ENCODE measurements at regions not wholly inside any gene's neighbourhood (a gene's known extent, or its start where the extent isn't known, plus 50 kb on each side); places are given as distances from the start of the nearest gene placed in this dataset.

GRCh38 chr13:71118779-71119364, 748.1 kb downstream of the DACH1 start:
- Histone ChIP-seq H3K36me3 (ENCODE audit: control insufficient read depth in 5 of 5, insufficient read depth in 5 of 5, low read length in 5 of 5) (no peaks in the 10 kb centered on the region), H3K4me1 (ENCODE audit: control insufficient read depth in 5 of 5, insufficient read depth in 5 of 5, low read length in 5 of 5) (no peaks in the 10 kb centered on the region), H3K27ac (ENCODE audit: low read depth, low read length) (no peak overlapping the region), H3K9me3 (ENCODE audit: control insufficient read depth in 5 of 5, low read length in 5 of 5) (no peaks in the 10 kb centered on the region), H3K4me3 (ENCODE audit: low read depth in 1 of 5, low read length in 5 of 5) (no peak overlapping the region), H3K27me3 (ENCODE audit: control insufficient read depth in 5 of 5, insufficient read depth in 4 of 5, low read length in 5 of 5) (no peaks in the 10 kb centered on the region), H3K9ac (ENCODE audit: low read length in 5 of 5) (no peak overlapping the region)

GRCh38 chr13:71117920-71118319, 749.1 kb downstream of the DACH1 start:
- H3K4me1 ChIP-seq (ENCODE audit: control insufficient read depth in 5 of 5, insufficient read depth in 5 of 5, low read length in 5 of 5) = no peaks in the 10 kb centered on the region
- no peak overlapping the region for H3K9ac ChIP-seq (ENCODE audit: low read length in 5 of 5)
- H3K27ac ChIP-seq (ENCODE audit: low read depth, low read length) = no peak overlapping the region
- peaks cover 0 to 3% (median 0%) of the 10 kb centered on the region in 5 donors for H3K9me3 ChIP-seq (ENCODE audit: control insufficient read depth in 5 of 5, low read length in 5 of 5)
- no peaks in the 10 kb centered on the region for H3K27me3 ChIP-seq (ENCODE audit: control insufficient read depth in 5 of 5, insufficient read depth in 4 of 5, low read length in 5 of 5)
- no peaks in the 10 kb centered on the region for H3K36me3 ChIP-seq (ENCODE audit: control insufficient read depth in 5 of 5, insufficient read depth in 5 of 5, low read length in 5 of 5)
- H3K4me3 ChIP-seq (ENCODE audit: low read depth in 1 of 5, low read length in 5 of 5) = no peak overlapping the region

GRCh38 chr13:71115301-71115700, 751.7 kb downstream of the DACH1 start:
- H3K27ac ChIP-seq (ENCODE audit: low read depth, low read length) = no peak overlapping the region

GRCh38 chr13:71096421-71096820, 770.6 kb downstream of the DACH1 start:
- Histone ChIP-seq H3K36me3 (ENCODE audit: control insufficient read depth in 5 of 5, insufficient read depth in 5 of 5, low read length in 5 of 5) (no peaks in the 10 kb centered on the region), H3K27ac (ENCODE audit: low read depth, low read length) (no peak overlapping the region), H3K9ac (ENCODE audit: low read length in 5 of 5) (no peak overlapping the region), H3K4me1 (ENCODE audit: control insufficient read depth in 5 of 5, insufficient read depth in 5 of 5, low read length in 5 of 5) (no peaks in the 10 kb centered on the region), H3K9me3 (ENCODE audit: control insufficient read depth in 5 of 5, low read length in 5 of 5) (no peaks in the 10 kb centered on the region), H3K4me3 (ENCODE audit: low read depth in 1 of 5, low read length in 5 of 5) (no peak overlapping the region), H3K27me3 (ENCODE audit: control insufficient read depth in 5 of 5, insufficient read depth in 4 of 5, low read length in 5 of 5) (no peaks in the 10 kb centered on the region)

More at GRCh38 chr13:71115301-71115700, 751.7 kb downstream of the DACH1 start:
- Histone ChIP-seq H3K9ac (ENCODE audit: low read length in 5 of 5) (no peak overlapping the region), H3K4me3 (ENCODE audit: low read depth in 1 of 5, low read length in 5 of 5) (no peak overlapping the region), H3K27me3 (ENCODE audit: control insufficient read depth in 5 of 5, insufficient read depth in 4 of 5, low read length in 5 of 5) (no peaks in the 10 kb centered on the region), H3K4me1 (ENCODE audit: control insufficient read depth in 5 of 5, insufficient read depth in 5 of 5, low read length in 5 of 5) (no peaks in the 10 kb centered on the region), H3K9me3 (ENCODE audit: control insufficient read depth in 5 of 5, low read length in 5 of 5) (peaks cover 0 to 3% (median 0%) of the 10 kb centered on the region in 5 donors), H3K36me3 (ENCODE audit: control insufficient read depth in 5 of 5, insufficient read depth in 5 of 5, low read length in 5 of 5) (no peaks in the 10 kb centered on the region)

- Histone ChIP-seq H3K9ac (ENCODE audit: low read length in 5 of 5) (no peak overlapping the region), H3K36me3 (ENCODE audit: control insufficient read depth in 5 of 5, insufficient read depth in 5 of 5, low read length in 5 of 5) (no peaks in the 10 kb centered on the region), H3K4me1 (ENCODE audit: control insufficient read depth in 5 of 5, insufficient read depth in 5 of 5, low read length in 5 of 5) (no peaks in the 10 kb centered on the region), H3K27ac (ENCODE audit: low read depth, low read length) (no peak overlapping the region), H3K4me3 (ENCODE audit: low read depth in 1 of 5, low read length in 5 of 5) (no peak overlapping the region), H3K9me3 (ENCODE audit: control insufficient read depth in 5 of 5, low read length in 5 of 5) (no peaks in the 10 kb centered on the region), H3K27me3 (ENCODE audit: control insufficient read depth in 5 of 5, insufficient read depth in 4 of 5, low read length in 5 of 5) (no peaks in the 10 kb centered on the region)
Observed at GRCh38 chr13:71090990-71091389, 776.0 kb downstream of the DACH1 start.

- no peaks in the 10 kb centered on the region for H3K36me3 ChIP-seq (ENCODE audit: control insufficient read depth in 5 of 5, insufficient read depth in 5 of 5, low read length in 5 of 5)
- H3K9ac ChIP-seq (ENCODE audit: low read length in 5 of 5) = no peak overlapping the region
Observed at GRCh38 chr13:71089056-71089455, 777.9 kb downstream of the DACH1 start.

GRCh38 chr13:71087432-71087831, 779.6 kb downstream of the DACH1 start:
- H3K36me3 ChIP-seq (ENCODE audit: control insufficient read depth in 5 of 5, insufficient read depth in 5 of 5, low read length in 5 of 5) = no peaks in the 10 kb centered on the region
- no peaks in the 10 kb centered on the region for H3K9me3 ChIP-seq (ENCODE audit: control insufficient read depth in 5 of 5, low read length in 5 of 5)

More at GRCh38 chr13:71089056-71089455, 777.9 kb downstream of the DACH1 start:
- H3K27ac ChIP-seq (ENCODE audit: low read depth, low read length) = no peak overlapping the region
- no peak overlapping the region for H3K4me3 ChIP-seq (ENCODE audit: low read depth in 1 of 5, low read length in 5 of 5)
- no peaks in the 10 kb centered on the region for H3K27me3 ChIP-seq (ENCODE audit: control insufficient read depth in 5 of 5, insufficient read depth in 4 of 5, low read length in 5 of 5)
- no peaks in the 10 kb centered on the region for H3K9me3 ChIP-seq (ENCODE audit: control insufficient read depth in 5 of 5, low read length in 5 of 5)
- no peaks in the 10 kb centered on the region for H3K4me1 ChIP-seq (ENCODE audit: control insufficient read depth in 5 of 5, insufficient read depth in 5 of 5, low read length in 5 of 5)

GRCh38 chr13:71087006-71087405, 780.0 kb downstream of the DACH1 start:
- Histone ChIP-seq H3K36me3 (ENCODE audit: control insufficient read depth in 5 of 5, insufficient read depth in 5 of 5, low read length in 5 of 5) (no peaks in the 10 kb centered on the region), H3K27me3 (ENCODE audit: control insufficient read depth in 5 of 5, insufficient read depth in 4 of 5, low read length in 5 of 5) (no peaks in the 10 kb centered on the region), H3K9me3 (ENCODE audit: control insufficient read depth in 5 of 5, low read length in 5 of 5) (no peaks in the 10 kb centered on the region), H3K4me3 (ENCODE audit: low read depth in 1 of 5, low read length in 5 of 5) (no peak overlapping the region), H3K27ac (ENCODE audit: low read depth, low read length) (no peak overlapping the region), H3K9ac (ENCODE audit: low read length in 5 of 5) (no peak overlapping the region), H3K4me1 (ENCODE audit: control insufficient read depth in 5 of 5, insufficient read depth in 5 of 5, low read length in 5 of 5) (no peaks in the 10 kb centered on the region)

More at GRCh38 chr13:71087432-71087831, 779.6 kb downstream of the DACH1 start:
- no peak overlapping the region for H3K27ac ChIP-seq (ENCODE audit: low read depth, low read length)
- H3K4me1 ChIP-seq (ENCODE audit: control insufficient read depth in 5 of 5, insufficient read depth in 5 of 5, low read length in 5 of 5) = no peaks in the 10 kb centered on the region
- H3K9ac ChIP-seq (ENCODE audit: low read length in 5 of 5) = no peak overlapping the region
- H3K4me3 ChIP-seq (ENCODE audit: low read depth in 1 of 5, low read length in 5 of 5) = no peak overlapping the region
- no peaks in the 10 kb centered on the region for H3K27me3 ChIP-seq (ENCODE audit: control insufficient read depth in 5 of 5, insufficient read depth in 4 of 5, low read length in 5 of 5)

GRCh38 chr13:71082631-71083030, 784.4 kb downstream of the DACH1 start:
- H3K27me3 ChIP-seq (ENCODE audit: control insufficient read depth in 5 of 5, insufficient read depth in 4 of 5, low read length in 5 of 5) = no peaks in the 10 kb centered on the region
- H3K4me3 ChIP-seq (ENCODE audit: low read depth in 1 of 5, low read length in 5 of 5) = no peak overlapping the region
- no peak overlapping the region for H3K27ac ChIP-seq (ENCODE audit: low read depth, low read length)
- no peaks in the 10 kb centered on the region for H3K36me3 ChIP-seq (ENCODE audit: control insufficient read depth in 5 of 5, insufficient read depth in 5 of 5, low read length in 5 of 5)
- H3K4me1 ChIP-seq (ENCODE audit: control insufficient read depth in 5 of 5, insufficient read depth in 5 of 5, low read length in 5 of 5) = no peaks in the 10 kb centered on the region
- no peak overlapping the region for H3K9ac ChIP-seq (ENCODE audit: low read length in 5 of 5)
- H3K9me3 ChIP-seq (ENCODE audit: control insufficient read depth in 5 of 5, low read length in 5 of 5) = no peaks in the 10 kb centered on the region

GRCh38 chr13:71079638-71080037, 787.4 kb downstream of the DACH1 start:
- Histone ChIP-seq H3K27me3 (ENCODE audit: control insufficient read depth in 5 of 5, insufficient read depth in 4 of 5, low read length in 5 of 5) (no peaks in the 10 kb centered on the region), H3K9me3 (ENCODE audit: control insufficient read depth in 5 of 5, low read length in 5 of 5) (no peaks in the 10 kb centered on the region), H3K9ac (ENCODE audit: low read length in 5 of 5) (no peak overlapping the region), H3K4me3 (ENCODE audit: low read depth in 1 of 5, low read length in 5 of 5) (no peak overlapping the region), H3K36me3 (ENCODE audit: control insufficient read depth in 5 of 5, insufficient read depth in 5 of 5, low read length in 5 of 5) (no peaks in the 10 kb centered on the region), H3K27ac (ENCODE audit: low read depth, low read length) (no peak overlapping the region), H3K4me1 (ENCODE audit: control insufficient read depth in 5 of 5, insufficient read depth in 5 of 5, low read length in 5 of 5) (no peaks in the 10 kb centered on the region)

Measured in subcutaneous abdominal adipose tissue (tissue), 5 donors.